Natural killer cell (primary cell): ENCODE measurements at regions not wholly inside any gene's neighbourhood (a gene's known extent, or its start where the extent isn't known, plus 50 kb on each side); places are given as distances from the start of the nearest gene placed in this dataset.

Experiments
- ATAC-seq, 3 donors: fragments of 150-1000 bp in 2 of 3; fragments of 200-7000 bp in 1 of 3; cut with Tn5 transposase; 1 replicate in 1 of 3; 2 replicates in 2 of 3; pipeline ENCODE4 v1.10.0; 2021; ENCODE audit warnings: mild to moderate bottlenecking in 2 of 3, moderate library complexity in 2 of 3
- DNase-seq, 2 donors: peaks; one replicate each; pipeline versions ENCODE4 v3.0.0 to v3.0.0-alpha.2; 2013 to 2021; ENCODE audit warnings: mixed read lengths in 1 of 2
- H3K27ac ChIP-seq: one replicate; pipeline ENCODE4 v1.5.1; 2013; ENCODE audit warnings: mild to moderate bottlenecking, low read length
- H3K27me3 ChIP-seq: one replicate; pipeline ENCODE4 v1.6.1; 2013; ENCODE audit warnings: low read length; ENCODE audit not compliant: control insufficient read depth, insufficient read depth
- H3K36me3 ChIP-seq: one replicate; pipeline ENCODE4 v1.6.1; 2013; ENCODE audit warnings: low read length; ENCODE audit not compliant: control insufficient read depth, insufficient read depth
- H3K4me1 ChIP-seq: one replicate; pipeline ENCODE4 v1.6.1; 2013; ENCODE audit warnings: low read length; ENCODE audit not compliant: control insufficient read depth, insufficient read depth
- H3K4me3 ChIP-seq: one replicate; pipeline ENCODE4 v1.5.1; 2013; ENCODE audit warnings: low read length
- H3K9me3 ChIP-seq: one replicate; pipeline ENCODE4 v1.6.1; 2013; ENCODE audit warnings: low read length; ENCODE audit not compliant: control insufficient read depth, insufficient read depth
- H3K27ac Mint-ChIP-seq, 2 donors: one replicate each; pipeline ENCODE4 v1.8.0; 2022; ENCODE audit warnings: mild to moderate bottlenecking in 2 of 2, mixed read lengths in 2 of 2, moderate library complexity in 1 of 2
- H3K27me3 Mint-ChIP-seq, 2 donors: one replicate each; pipeline ENCODE4 v1.8.0; 2022; ENCODE audit warnings: low read depth in 2 of 2, mixed read lengths in 2 of 2
- H3K36me3 Mint-ChIP-seq: one replicate; pipeline ENCODE4 v1.8.0; 2022; ENCODE audit warnings: mixed read lengths
- H3K4me1 Mint-ChIP-seq, 2 donors: one replicate each; pipeline ENCODE4 v1.8.0; 2022; ENCODE audit warnings: mixed read lengths in 2 of 2
- H3K4me3 Mint-ChIP-seq: one replicate; pipeline ENCODE4 v1.8.0; 2022; ENCODE audit warnings: mild to moderate bottlenecking, moderate library complexity, mixed read lengths
- H3K9me3 Mint-ChIP-seq, 2 donors: one replicate each; pipeline ENCODE4 v1.8.0; 2022; ENCODE audit warnings: mixed read lengths in 2 of 2
- WGBS: methylation state at CpG from one replicate; pipeline ENCODE4 v1.1.7; 2013; ENCODE audit warnings: missing lambda C conversion rate; ENCODE audit not compliant: insufficient coverage; 5-methylcytosine and 5-hydroxymethylcytosine counted together
- intact Hi-C: fragments of 100-400 bp; cut with micrococcal nuclease; formaldehyde crosslinking; loops from one replicate; pipeline ENCODE4 v1.14.2; 2022
- TF ChIP-seq, protein P1 (sequence below): fragments of 200-600 bp; IDR thresholded peaks from one replicate; pipeline ENCODE4 v1.8.0; 2022; ENCODE audit warnings: antibody characterized with exemption

DNA sequence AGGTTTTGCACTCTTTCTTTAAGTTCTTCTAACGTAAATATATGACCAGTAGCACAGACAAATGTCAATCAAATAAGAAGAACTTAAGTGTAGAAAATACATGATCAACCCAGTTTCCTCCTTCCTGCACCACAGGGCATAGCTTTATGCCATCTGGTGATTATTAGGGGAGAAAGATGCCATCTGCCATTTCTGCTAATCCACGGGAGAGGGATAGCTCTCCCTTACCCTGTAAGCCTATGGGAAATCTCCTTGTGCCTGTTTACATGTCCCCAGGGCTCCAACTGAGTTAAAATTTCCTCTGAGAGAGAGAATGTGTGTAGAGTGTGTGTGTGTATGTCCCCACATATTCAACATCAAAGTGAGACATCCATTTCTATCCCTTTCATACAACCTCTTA lies 135.9 kb downstream of the RSL24D1 start:
- no peaks in the 10 kb centered on the region for H3K4me1 ChIP-seq
- TF ChIP-seq, protein P1, sequence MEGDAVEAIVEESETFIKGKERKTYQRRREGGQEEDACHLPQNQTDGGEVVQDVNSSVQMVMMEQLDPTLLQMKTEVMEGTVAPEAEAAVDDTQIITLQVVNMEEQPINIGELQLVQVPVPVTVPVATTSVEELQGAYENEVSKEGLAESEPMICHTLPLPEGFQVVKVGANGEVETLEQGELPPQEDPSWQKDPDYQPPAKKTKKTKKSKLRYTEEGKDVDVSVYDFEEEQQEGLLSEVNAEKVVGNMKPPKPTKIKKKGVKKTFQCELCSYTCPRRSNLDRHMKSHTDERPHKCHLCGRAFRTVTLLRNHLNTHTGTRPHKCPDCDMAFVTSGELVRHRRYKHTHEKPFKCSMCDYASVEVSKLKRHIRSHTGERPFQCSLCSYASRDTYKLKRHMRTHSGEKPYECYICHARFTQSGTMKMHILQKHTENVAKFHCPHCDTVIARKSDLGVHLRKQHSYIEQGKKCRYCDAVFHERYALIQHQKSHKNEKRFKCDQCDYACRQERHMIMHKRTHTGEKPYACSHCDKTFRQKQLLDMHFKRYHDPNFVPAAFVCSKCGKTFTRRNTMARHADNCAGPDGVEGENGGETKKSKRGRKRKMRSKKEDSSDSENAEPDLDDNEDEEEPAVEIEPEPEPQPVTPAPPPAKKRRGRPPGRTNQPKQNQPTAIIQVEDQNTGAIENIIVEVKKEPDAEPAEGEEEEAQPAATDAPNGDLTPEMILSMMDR, result no peak
- ATAC-seq (no peak), DNase-seq (no peak)
- H3K4me3 ChIP-seq, result no peak overlapping the region
- Mint-ChIP-seq H3K4me1 (no peaks in the 10 kb centered on the region), H3K4me3 (no peak overlapping the region), H3K27ac (no peak overlapping the region), H3K36me3 (peaks cover 12% of the 10 kb centered on the region), H3K27me3 (peaks cover 6 to 18% of the 10 kb centered on the region in 2 donors), H3K9me3 (peaks cover 5 to 6% of the 10 kb centered on the region in 2 donors)
- no peaks in the 10 kb centered on the region for H3K27me3 ChIP-seq
- no peaks in the 10 kb centered on the region for H3K9me3 ChIP-seq
- 86% methylated on average over 1 of the region's 2 CpGs for WGBS
- no peak overlapping the region for H3K27ac ChIP-seq
- intact Hi-C loops, result no loop called here
- no peaks in the 10 kb centered on the region for H3K36me3 ChIP-seq

DNA sequence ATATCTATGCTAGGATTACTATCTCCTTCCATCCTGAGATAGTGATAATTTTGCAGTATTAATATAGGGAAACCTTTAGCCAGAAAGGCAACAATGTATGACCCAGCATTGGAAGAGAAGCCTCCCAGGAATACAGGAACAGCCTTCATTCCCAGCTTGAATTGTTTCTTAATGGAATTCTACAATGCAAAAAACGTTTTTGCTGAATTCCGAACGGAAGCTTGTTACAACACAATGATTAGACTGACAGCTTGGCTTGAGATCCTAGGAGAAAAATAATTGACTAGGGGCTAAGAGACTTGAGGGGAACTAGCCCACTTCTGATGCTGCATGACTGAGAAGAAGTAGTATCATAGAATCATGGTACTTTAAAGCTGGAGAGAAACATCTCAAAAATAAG lies 140.2 kb downstream of the RSL24D1 start:
- Mint-ChIP-seq H3K9me3 (no peaks in the 10 kb centered on the region), H3K36me3 (no peaks in the 10 kb centered on the region), H3K27me3 (peaks cover 9 to 18% of the 10 kb centered on the region in 2 donors), H3K4me3 (no peak overlapping the region), H3K27ac (no peak overlapping the region), H3K4me1 (no peaks in the 10 kb centered on the region)
- TF ChIP-seq, protein P1, result no peak
- DNase-seq (no peak), ATAC-seq (no peak)
- H3K27me3 ChIP-seq, result no peaks in the 10 kb centered on the region
- 78% methylated on average over 3 of the region's 3 CpGs for WGBS
- H3K4me3 ChIP-seq, result no peak overlapping the region
- no peaks in the 10 kb centered on the region for H3K9me3 ChIP-seq
- no peaks in the 10 kb centered on the region for H3K36me3 ChIP-seq
- H3K27ac ChIP-seq, result no peak overlapping the region
- no peaks in the 10 kb centered on the region for H3K4me1 ChIP-seq
- intact Hi-C loops, result no loop called here

DNA sequence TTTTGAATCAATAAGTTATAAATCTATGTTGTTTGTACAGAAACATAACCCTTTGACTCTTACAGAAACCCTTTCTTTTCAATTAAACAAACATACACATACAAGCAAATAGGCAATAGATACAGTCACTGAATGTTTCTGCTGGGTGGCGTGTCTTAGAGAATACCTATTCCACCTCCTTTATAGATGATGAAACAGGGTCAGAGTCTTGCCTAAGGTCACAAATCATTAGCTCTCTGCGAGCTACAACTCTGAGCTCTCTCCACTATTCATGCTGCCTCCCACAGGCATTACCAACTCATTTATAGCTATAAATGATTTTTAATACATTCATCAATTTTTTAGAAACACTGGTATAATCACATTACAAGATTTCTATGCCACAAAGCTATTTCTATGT lies 152.6 kb downstream of the RSL24D1 start:
- TF ChIP-seq, protein P1, result no peak
- 88% methylated on average over 2 of the region's 2 CpGs for WGBS
- DNase-seq, result no peak
- Histone ChIP-seq H3K36me3 (no peaks in the 10 kb centered on the region), H3K4me1 (no peaks in the 10 kb centered on the region), H3K9me3 (no peaks in the 10 kb centered on the region), H3K27me3 (no peaks in the 10 kb centered on the region), H3K4me3 (no peak overlapping the region), H3K27ac (no peak overlapping the region)
- no peak overlapping the region for H3K4me3 Mint-ChIP-seq
- H3K27ac Mint-ChIP-seq, result no peak overlapping the region
- H3K36me3 Mint-ChIP-seq, result no peaks in the 10 kb centered on the region
- no peaks in the 10 kb centered on the region for H3K9me3 Mint-ChIP-seq
- ATAC-seq, result no peak
- H3K4me1 Mint-ChIP-seq, result no peaks in the 10 kb centered on the region
- H3K27me3 Mint-ChIP-seq, result peaks cover 10 to 12% of the 10 kb centered on the region in 2 donors
- intact Hi-C loops, result no loop called here

DNA sequence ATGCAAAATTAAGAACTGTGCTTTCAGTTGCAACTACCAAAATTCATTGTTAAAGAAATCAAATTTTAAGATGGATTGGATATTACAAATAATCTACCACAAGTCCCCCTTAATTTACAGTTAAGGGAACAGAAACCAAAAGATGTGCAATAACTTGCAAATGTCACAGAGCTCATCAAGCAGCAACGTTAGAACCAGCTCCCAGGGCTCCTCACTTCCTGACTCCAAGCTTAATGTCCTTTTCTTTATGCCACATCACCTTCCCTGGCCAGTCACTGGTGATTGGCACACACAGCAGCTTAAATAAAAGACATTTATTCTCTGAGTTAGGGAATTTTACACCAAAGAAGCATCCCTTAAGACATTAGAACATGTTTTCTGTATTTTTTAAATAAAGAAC lies 159.7 kb downstream of the RSL24D1 start:
- H3K27ac Mint-ChIP-seq, result no peak overlapping the region
- no peaks in the 10 kb centered on the region for H3K9me3 Mint-ChIP-seq
- 7% methylated on average over 1 of the region's 1 CpG for WGBS
- intact Hi-C loops, result no loop called here
- TF ChIP-seq, protein P1, result no peak
- Histone ChIP-seq H3K36me3 (no peaks in the 10 kb centered on the region), H3K27ac (no peak overlapping the region), H3K4me3 (no peak overlapping the region), H3K4me1 (no peaks in the 10 kb centered on the region), H3K9me3 (no peaks in the 10 kb centered on the region), H3K27me3 (no peaks in the 10 kb centered on the region)
- H3K4me3 Mint-ChIP-seq, result no peak overlapping the region
- H3K27me3 Mint-ChIP-seq, result peaks cover 4 to 9% of the 10 kb centered on the region in 2 donors
- DNase-seq (no peak), ATAC-seq (no peak)
- no peaks in the 10 kb centered on the region for H3K4me1 Mint-ChIP-seq
- H3K36me3 Mint-ChIP-seq, result no peaks in the 10 kb centered on the region
